Ovary (tissue), 7 donors: ENCODE measurements at regions not wholly inside any gene's neighbourhood (a gene's known extent, or its start where the extent isn't known, plus 50 kb on each side); places are given as distances from the start of the nearest gene placed in this dataset.
"Not testable (repeated sequence)": the region's sequence is repeated elsewhere in the genome, so short reads cannot be mapped to it uniquely, and the experiment has no call there.

Source experiments
- DNase-seq, 5 donors: peaks; one replicate each; pipeline ENCODE4 v3.0.0-alpha.2; 2019 to 2020
- H3K27ac ChIP-seq, 2 donors: fragments of 200-600 bp; one replicate each; pipeline versions ENCODE4 v1.5.1 to v1.8.0; 2019 to 2022
- H3K27me3 ChIP-seq: fragments of 200-600 bp; one replicate; pipeline ENCODE4 v1.8.0; 2022
- H3K36me3 ChIP-seq: fragments of 200-600 bp; sonication (generic); one replicate; pipeline ENCODE4 v1.5.1; 2019
- H3K4me1 ChIP-seq: one replicate; pipeline ENCODE4 v1.8.1; 2013; ENCODE audit warnings: mild to moderate bottlenecking, moderate library complexity; ENCODE audit not compliant: insufficient read depth
- H3K4me3 ChIP-seq: fragments of 200-600 bp; sonication (generic); one replicate; pipeline ENCODE4 v1.5.1; 2017
- H3K9me3 ChIP-seq, 2 donors: fragments of 200-600 bp in 1 of 2; sonication (generic) in 1 of 2; one replicate each; pipeline versions ENCODE4 v1.5.1 to v1.8.1; 2013 to 2019; ENCODE audit warnings: mild to moderate bottlenecking in 1 of 2, moderate library complexity in 1 of 2
- EP300 ChIP-seq: sonication (generic); formaldehyde crosslinking; IDR thresholded peaks from one replicate; pipeline ENCODE4 v1.6.1; 2017; ENCODE audit warnings: antibody characterized with exemption
- POLR2A ChIP-seq: fragments of 450-650 bp; IDR thresholded peaks from one replicate; pipeline ENCODE4 v1.6.1; 2017; ENCODE audit warnings: antibody characterized with exemption, mild to moderate bottlenecking, moderate library complexity
- WGBS, 3 donors: extraction: QIAGEN DNeasy Blood & Tissue Kit in 1 of 3; methylation state at CpG; one replicate each; pipeline versions ENCODE4 v1.1.5 to v1.1.7; 2013 to 2017; 5-methylcytosine and 5-hydroxymethylcytosine counted together
- intact Hi-C, 4 donors: fragments of 100-400 bp; cut with DNase I; formaldehyde crosslinking; loops; one replicate each; pipeline versions ENCODE4 v1.11.0 to v1.15.1; 2022 to 2023
- TF ChIP-seq, protein P1 (sequence below), 3 donors: fragments of 450-650 bp in 2 of 3; fragments of 200-600 bp in 1 of 3; IDR thresholded peaks; one replicate each; pipeline versions ENCODE4 v1.5.1 to v1.8.0; 2016 to 2022; ENCODE audit warnings: antibody characterized with exemption in 3 of 3, mild to moderate bottlenecking in 1 of 3
- donor health status: DM: no; HTN: no; CAD: no; lungs with moderate emphysema.
- donor health status: DM: no; HTN: no; CAD: no.
- donor health status: Bipolar disorder and iron deficiency.
- donor health status: DM: no; HTN: no; CAD: no.
- donor health status: DM: yes; HTN: yes; CAD: no.

DNA sequence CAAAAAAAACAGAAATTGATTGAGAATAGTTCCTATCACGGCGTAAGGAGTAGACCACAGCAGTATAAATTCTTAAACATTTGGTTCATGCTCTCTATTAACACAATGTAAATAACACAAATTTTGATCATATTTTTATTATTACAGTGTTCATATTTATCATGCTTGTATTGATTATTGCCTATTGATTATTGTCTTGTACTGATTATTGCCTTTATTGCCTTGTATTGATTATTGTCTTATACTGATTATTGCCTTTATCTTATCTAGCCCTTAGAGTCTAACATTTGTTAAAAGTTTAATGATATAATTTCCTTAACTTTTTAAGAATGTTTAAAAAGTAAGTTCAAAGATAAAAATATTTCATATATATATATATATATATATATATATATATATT, 460.7 kb downstream of the KCNT2 start:
- no peaks in the 10 kb centered on the region for H3K9me3 ChIP-seq
- H3K4me1 ChIP-seq: no peaks in the 10 kb centered on the region
- H3K36me3 ChIP-seq: no peaks in the 10 kb centered on the region
- no peak overlapping the region for H3K27ac ChIP-seq
- no peak for TF ChIP-seq EP300
- no peak for TF ChIP-seq POLR2A
- TF ChIP-seq, protein P1, sequence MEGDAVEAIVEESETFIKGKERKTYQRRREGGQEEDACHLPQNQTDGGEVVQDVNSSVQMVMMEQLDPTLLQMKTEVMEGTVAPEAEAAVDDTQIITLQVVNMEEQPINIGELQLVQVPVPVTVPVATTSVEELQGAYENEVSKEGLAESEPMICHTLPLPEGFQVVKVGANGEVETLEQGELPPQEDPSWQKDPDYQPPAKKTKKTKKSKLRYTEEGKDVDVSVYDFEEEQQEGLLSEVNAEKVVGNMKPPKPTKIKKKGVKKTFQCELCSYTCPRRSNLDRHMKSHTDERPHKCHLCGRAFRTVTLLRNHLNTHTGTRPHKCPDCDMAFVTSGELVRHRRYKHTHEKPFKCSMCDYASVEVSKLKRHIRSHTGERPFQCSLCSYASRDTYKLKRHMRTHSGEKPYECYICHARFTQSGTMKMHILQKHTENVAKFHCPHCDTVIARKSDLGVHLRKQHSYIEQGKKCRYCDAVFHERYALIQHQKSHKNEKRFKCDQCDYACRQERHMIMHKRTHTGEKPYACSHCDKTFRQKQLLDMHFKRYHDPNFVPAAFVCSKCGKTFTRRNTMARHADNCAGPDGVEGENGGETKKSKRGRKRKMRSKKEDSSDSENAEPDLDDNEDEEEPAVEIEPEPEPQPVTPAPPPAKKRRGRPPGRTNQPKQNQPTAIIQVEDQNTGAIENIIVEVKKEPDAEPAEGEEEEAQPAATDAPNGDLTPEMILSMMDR (IDR thresholded peaks at IDR 0.05): no peak
- no peaks in the 10 kb centered on the region for H3K27me3 ChIP-seq
- intact Hi-C loops: no loop called here
- no peak for DNase-seq
- 67 to 97% (median 95%) methylated on average over 2 of the region's 2 CpGs for WGBS, 3 donors
- no peak overlapping the region for H3K4me3 ChIP-seq

DNA sequence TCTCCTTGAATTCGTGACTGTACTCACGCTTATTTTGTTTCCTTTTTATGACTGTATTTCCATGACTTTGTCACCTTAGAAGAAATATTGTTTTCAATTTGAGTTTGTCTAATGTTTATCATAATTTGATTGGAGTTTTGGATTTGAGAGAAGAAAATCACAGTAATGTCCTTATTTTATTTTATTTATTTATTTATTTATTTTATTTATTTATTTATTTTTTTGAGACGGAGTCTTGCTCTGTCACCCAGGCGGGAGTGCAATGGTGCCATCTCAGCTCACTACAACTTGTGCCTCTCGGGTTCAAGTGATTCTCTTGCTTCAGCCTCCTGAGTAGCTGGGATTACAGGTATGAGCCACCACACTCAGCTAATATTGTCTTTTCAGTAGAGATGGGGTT, 463.1 kb downstream of the KCNT2 start:
- H3K4me3 ChIP-seq, H3K27ac ChIP-seq, intact Hi-C loops, H3K36me3 ChIP-seq, H3K4me1 ChIP-seq, H3K9me3 ChIP-seq, H3K27me3 ChIP-seq, DNase-seq: not testable (repeated sequence)
- WGBS, 3 donors: 93 to 97% (median 96%) methylated on average over 5 of the region's 5 CpGs

DNA sequence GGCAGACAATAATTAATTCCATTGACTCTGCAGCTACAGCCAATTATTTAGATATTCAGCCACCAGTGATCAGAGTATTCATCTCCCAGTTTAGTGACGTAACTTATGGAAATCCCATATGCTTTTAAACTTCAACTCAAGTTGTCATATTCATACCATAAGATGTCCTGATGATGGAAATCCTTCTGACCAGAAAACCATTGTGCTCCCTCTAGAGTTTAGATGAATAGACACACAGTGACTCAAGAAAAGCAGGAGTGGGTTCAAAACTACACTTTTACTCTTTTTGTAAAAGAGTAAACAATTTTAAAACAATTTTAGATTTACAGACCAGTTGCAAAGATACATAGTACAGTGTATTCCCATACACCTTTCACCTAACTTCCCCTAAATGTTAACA, 463.7 kb downstream of the KCNT2 start:
- intact Hi-C loops: no loop called here
- 43 to 96% (median 91%) methylated on average over 1 of the region's 1 CpG for WGBS, 3 donors
- Histone ChIP-seq H3K27ac (no peak overlapping the region), H3K4me1 (no peaks in the 10 kb centered on the region), H3K36me3 (no peaks in the 10 kb centered on the region), H3K27me3 (no peaks in the 10 kb centered on the region), H3K9me3 (no peaks in the 10 kb centered on the region), H3K4me3 (no peak overlapping the region)
- TF ChIP-seq, protein P1 (IDR thresholded peaks at IDR 0.05): no peak
- no peak for TF ChIP-seq EP300
- no peak for DNase-seq

DNA sequence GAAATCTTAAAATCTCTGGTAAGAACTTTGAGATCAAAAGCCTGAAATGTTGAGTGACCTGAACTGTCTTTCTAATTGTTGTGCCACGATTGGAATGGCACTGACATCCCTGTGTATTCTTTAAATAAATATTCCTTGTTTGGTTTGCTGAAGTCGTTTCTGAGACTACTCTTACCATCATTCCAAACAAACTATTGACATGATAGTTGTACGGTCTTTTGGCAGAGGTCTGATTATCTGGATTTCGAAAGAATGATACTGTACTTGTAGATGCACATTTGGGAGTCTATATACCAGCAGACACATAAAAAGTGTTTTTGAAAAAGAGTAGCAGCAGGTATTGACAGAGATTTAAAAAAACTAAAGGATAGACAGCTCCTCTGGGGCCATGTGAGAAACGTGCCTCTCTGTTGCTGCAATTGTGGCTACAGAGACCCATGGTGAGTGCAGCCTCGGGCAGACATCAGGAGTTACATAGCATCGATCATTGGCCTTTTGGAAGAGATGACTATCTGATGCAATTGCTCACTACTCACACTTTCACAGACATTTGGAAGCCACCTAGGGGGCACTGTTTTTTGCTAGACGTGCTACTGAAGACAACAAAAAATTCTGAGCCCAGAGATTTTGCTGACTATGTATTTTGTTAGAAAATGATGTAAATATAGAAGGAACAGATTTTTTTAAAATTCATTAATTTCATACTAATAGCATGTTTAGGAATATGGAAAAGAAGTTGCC, 464.5 kb downstream of the KCNT2 start:
- no peak overlapping the region for H3K4me3 ChIP-seq
- no peaks in the 10 kb centered on the region for H3K36me3 ChIP-seq
- 70 to 78% (median 74%) methylated on average over 8 of the region's 8 CpGs for WGBS, 3 donors
- H3K9me3 ChIP-seq: no peaks in the 10 kb centered on the region
- TF ChIP-seq POLR2A (no peak), EP300 (no peak)
- TF ChIP-seq, protein P1 (IDR thresholded peaks at IDR 0.05): no peak
- intact Hi-C loops: no loop called here
- DNase-seq: no peak
- H3K4me1 ChIP-seq: no peaks in the 10 kb centered on the region
- no peaks in the 10 kb centered on the region for H3K27me3 ChIP-seq
- no peak overlapping the region for H3K27ac ChIP-seq

DNA sequence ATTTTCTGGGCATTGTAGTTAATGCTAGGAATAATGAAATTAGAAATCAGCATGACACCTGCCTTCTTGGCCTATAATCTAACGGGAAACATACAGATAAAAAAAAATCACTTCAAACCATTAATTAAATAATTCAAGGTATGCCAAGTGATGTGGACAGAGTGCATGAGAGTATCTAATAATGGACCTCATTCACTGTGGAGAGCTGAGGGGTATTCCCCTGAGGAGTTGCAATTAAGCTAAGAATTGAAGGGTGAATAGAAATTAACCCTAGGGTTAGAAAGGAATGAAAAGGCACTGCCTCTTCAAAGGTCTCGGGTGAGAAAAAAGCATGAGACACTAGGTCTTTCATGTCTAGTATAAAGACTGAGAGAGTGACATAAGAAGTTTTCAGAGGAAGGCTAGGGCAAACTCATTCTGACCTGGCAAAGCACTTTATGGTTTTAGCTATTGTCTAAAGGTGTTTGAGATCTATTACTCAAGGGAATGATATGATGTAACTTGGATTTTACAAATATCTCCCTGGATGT, 466.1 kb downstream of the KCNT2 start:
- Histone ChIP-seq H3K9me3 (no peaks in the 10 kb centered on the region), H3K36me3 (no peaks in the 10 kb centered on the region), H3K27me3 (no peaks in the 10 kb centered on the region), H3K4me3 (no peak overlapping the region), H3K27ac (no peak overlapping the region), H3K4me1 (no peaks in the 10 kb centered on the region)
- 69 to 82% (median 80%) methylated on average over 2 of the region's 2 CpGs for WGBS, 3 donors
- no peak for DNase-seq
- TF ChIP-seq EP300 (no peak), POLR2A (no peak)
- TF ChIP-seq, protein P1 (IDR thresholded peaks at IDR 0.05): no peak
- intact Hi-C loops: no loop called here
